HL-60 (cell line): ENCODE measurements at regions not wholly inside any gene's neighbourhood (a gene's known extent, or its start where the extent isn't known, plus 50 kb on each side); places are given as distances from the start of the nearest gene placed in this dataset.

Experiments used
- CTCF ChIP-seq: IDR thresholded peaks from one replicate; pipeline ENCODE4 v1.5.1; 2011; ENCODE audit warnings: low read length, control low read depth, inconsistent platforms; ENCODE audit not compliant: insufficient read depth
- POLR2AphosphoS5 ChIP-seq: IDR thresholded peaks from 2 replicates; pipeline ENCODE4 v1.6.1; 2012; ENCODE audit warnings: low read depth

- no peak for TF ChIP-seq CTCF
- no peak for TF ChIP-seq POLR2AphosphoS5
Observed at GRCh38 chr3:79886204-79886603, 118.4 kb upstream of the ROBO1 start.
